K562 (cell line): ENCODE measurements at regions not wholly inside any gene's neighbourhood (a gene's known extent, or its start where the extent isn't known, plus 50 kb on each side); places are given as distances from the start of the nearest gene placed in this dataset.

Source experiments
- ATAC-seq: fragments of 200-7000 bp; cut with Tn5 transposase; 3 replicates; pipeline ENCODE4 v1.9.1; 2020; ENCODE audit warnings: moderate library complexity
- BruUV-seq: library from RNA; stranded (reverse); fragments of 400-500 nt; replicated peaks from 2 replicates; lab custom pipeline; 2021; lab: Mats Ljungman, UMichigan
- CTCF ChIA-PET: fragments of 300-600 bp; formaldehyde crosslinking; extraction: SDS; loops from one replicate; lab custom pipeline; 2021; ENCODE audit warnings: low intra/inter-chr PET ratio; lab: Yijun Ruan, JAX
- POLR2A ChIA-PET: fragments of 300-600, 350-650 bp; sonication (Branson Sonifier 250); formaldehyde crosslinking; extraction: SDS; loops from one replicate; lab custom pipeline; 2021; ENCODE audit warnings: antibody characterized with exemption, inconsistent platforms; lab: Yijun Ruan, JAX
- DNase-seq, 4 experiments: peaks; one replicate each; pipeline versions ENCODE4 v3.0.0 to v3.0.0-alpha.2; 2011 to 2018; ENCODE audit warnings: low spot score in 3 of 4, mixed read lengths in 3 of 4; ENCODE audit errors: extremely low read depth in 1 of 4
- FAIRE-seq: peaks from 2 replicates; lab custom pipeline; 2011; peaks lifted over from hg19 to GRCh38; lab: Jason Lieb, UNC
- H2AFZ ChIP-seq: 2 replicates; pipeline ENCODE4 v1.6.0; 2011; ENCODE audit warnings: low read depth, low read length, control low read depth, inconsistent platforms
- H3K27ac ChIP-seq: fragments of 200-600 bp; 3 replicates; pipeline ENCODE4 v1.8.0; 2011; ENCODE audit warnings: low read depth, mild to moderate bottlenecking, control low read depth, inconsistent platforms, low read length, moderate library complexity, mixed read lengths; ENCODE audit errors: extremely low read depth
- H3K27me3 ChIP-seq, 2 experiments: fragments of 300-600 bp in 1 of 2; 2 replicates in 1 of 2; 3 replicates in 1 of 2; pipeline versions ENCODE4 v1.6.0 to v1.8.0; 2011; ENCODE audit warnings: inconsistent platforms in 2 of 2, low read length in 2 of 2, mild to moderate bottlenecking in 1 of 2, mixed read lengths in 1 of 2, moderate library complexity in 1 of 2; ENCODE audit not compliant: control insufficient read depth in 2 of 2, insufficient read depth in 2 of 2
- H3K36me3 ChIP-seq: fragments of 300-600 bp; 3 replicates; pipeline ENCODE4 v1.8.0; 2011; ENCODE audit warnings: mild to moderate bottlenecking, low read length, inconsistent platforms; ENCODE audit not compliant: control insufficient read depth, insufficient read depth
- H3K4me1 ChIP-seq, 2 experiments: fragments of 200-600 bp in 1 of 2; replicated peaks in 1 of 2; 2 replicates in 1 of 2; 3 replicates in 1 of 2; pipeline versions ENCODE4 v1.5.1 to v1.8.0; 2011; ENCODE audit warnings: inconsistent platforms in 2 of 2, low read length in 2 of 2, mild to moderate bottlenecking in 1 of 2, mixed read lengths in 1 of 2, moderate library complexity in 1 of 2; ENCODE audit not compliant: control insufficient read depth in 2 of 2, insufficient read depth in 2 of 2
- H3K4me2 ChIP-seq: 2 replicates; pipeline ENCODE4 v1.6.1; 2011; ENCODE audit warnings: low read length, control low read depth, inconsistent platforms, mixed read lengths; ENCODE audit not compliant: insufficient read depth
- H3K4me3 ChIP-seq: fragments of 200-600 bp; sonication (generic), shearing (Covaris generic); 2 replicates; pipeline ENCODE4 v1.5.1; 2016; ENCODE audit warnings: control low read depth, inconsistent platforms
- H3K79me2 ChIP-seq: fragments of 200-600 bp; 3 replicates; pipeline ENCODE4 v1.8.0; 2011; ENCODE audit warnings: low read length, inconsistent platforms; ENCODE audit not compliant: control insufficient read depth, insufficient read depth
- H3K9ac ChIP-seq, 2 experiments: 2 replicates each; pipeline versions ENCODE4 v1.6.0 to v1.6.1; 2011; ENCODE audit warnings: low read depth in 2 of 2, low read length in 2 of 2, control low read depth in 1 of 2, inconsistent platforms in 1 of 2, mild to moderate bottlenecking in 1 of 2, mixed read lengths in 1 of 2; ENCODE audit not compliant: insufficient read depth in 1 of 2
- H3K9me1 ChIP-seq: one replicate; pipeline ENCODE4 v1.6.0; 2011; ENCODE audit warnings: inconsistent platforms, mild to moderate bottlenecking, low read length, moderate library complexity; ENCODE audit not compliant: control insufficient read depth, insufficient read depth
- H3K9me3 ChIP-seq: replicated peaks from 2 replicates; pipeline ENCODE4 v1.5.1; 2011; ENCODE audit warnings: low read depth, low read length, inconsistent platforms; ENCODE audit not compliant: control insufficient read depth, insufficient read depth
- H4K20me1 ChIP-seq: replicated peaks from 2 replicates; pipeline ENCODE4 v1.6.1; 2011; ENCODE audit warnings: low read length, inconsistent platforms, mixed read lengths; ENCODE audit not compliant: control insufficient read depth, insufficient read depth
- ASH1L ChIP-seq: fragments of 450-650 bp; IDR thresholded peaks from 2 replicates; pipeline ENCODE4 v1.6.1; 2018; ENCODE audit warnings: borderline replicate concordance, mild to moderate bottlenecking, low read depth; ENCODE audit not compliant: partially characterized antibody
- ESRRB ChIP-seq: fragments of 250-450 bp; sonication (Bioruptor Pico); IDR thresholded peaks from 2 replicates; pipeline ENCODE4 v1.5.0; 2020; ENCODE audit warnings: mild to moderate bottlenecking, moderate library complexity, borderline replicate concordance
- FOXJ3 ChIP-seq: sonication (generic); formaldehyde crosslinking; IDR thresholded peaks from 2 replicates; pipeline ENCODE4 v1.4.0; 2020; ENCODE audit warnings: mild to moderate bottlenecking, missing genetic modification reagents
- RAD51 ChIP-seq: fragments of 450-650 bp; IDR thresholded peaks from 2 replicates; pipeline ENCODE4 v1.7.1; 2016; ENCODE audit warnings: low read depth, mild to moderate bottlenecking, borderline replicate concordance
- ZSCAN32 ChIP-seq: fragments of 450-650 bp; formaldehyde crosslinking; IDR thresholded peaks from 2 replicates; pipeline ENCODE4 v1.4.0; 2020; ENCODE audit warnings: mild to moderate bottlenecking, moderate library complexity
- WGBS: fragments of 100-300 bp; shearing (Covaris generic); methylation state at CpG from one replicate; pipeline ENCODE4 v1.1.6; 2016; ENCODE audit warnings: low coverage, mixed read lengths; ENCODE audit not compliant: insufficient coverage; ENCODE audit errors: missing lambda C conversion rate; 5-methylcytosine and 5-hydroxymethylcytosine counted together
- in situ Hi-C: fragments of 300-500 bp; cut with MboI; formaldehyde crosslinking; loops from 4 replicates; pipeline ENCODE4 v1.15.0; 2018; ENCODE audit warnings: inconsistent platforms, mixed read lengths
- intact Hi-C: fragments of 100-400 bp; cut with micrococcal nuclease; formaldehyde crosslinking; loops from 2 replicates; pipeline ENCODE4 v1.14.2; 2022
- TF ChIP-seq, protein P1 (sequence below): sonication (generic); formaldehyde crosslinking; IDR thresholded peaks from 2 replicates; pipeline ENCODE4 v1.8.1; 2023; ENCODE audit warnings: mild to moderate bottlenecking, missing genetic modification reagents

DNA sequence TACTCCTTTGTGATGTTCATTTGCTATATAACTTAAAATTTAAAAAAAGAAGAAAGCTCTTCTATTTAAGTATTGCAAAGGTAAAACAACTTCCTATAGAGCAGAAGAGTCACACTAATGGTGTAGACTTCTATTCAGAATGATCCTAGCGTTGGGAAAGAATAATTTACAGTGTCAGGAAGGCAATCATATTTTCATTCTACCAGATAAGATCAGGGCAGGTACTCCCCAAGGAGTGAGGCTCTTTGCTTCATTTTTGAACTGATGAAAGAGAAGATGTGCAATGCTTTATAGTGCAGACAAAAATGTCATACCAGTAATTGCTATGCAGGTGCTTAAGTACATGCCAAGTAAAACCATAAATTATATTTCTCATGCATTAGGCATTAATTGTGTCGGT is 1193.0 kb downstream of the PCDH9 start:
- no peak for DNase-seq
- TF ChIP-seq RAD51 (no peak), FOXJ3 (CRISPR knock-in tag) (no peak), ASH1L (no peak), ESRRB (CRISPR knock-in tag) (no peak), ZSCAN32 (CRISPR knock-in tag) (no peak)
- TF ChIP-seq, protein P1, sequence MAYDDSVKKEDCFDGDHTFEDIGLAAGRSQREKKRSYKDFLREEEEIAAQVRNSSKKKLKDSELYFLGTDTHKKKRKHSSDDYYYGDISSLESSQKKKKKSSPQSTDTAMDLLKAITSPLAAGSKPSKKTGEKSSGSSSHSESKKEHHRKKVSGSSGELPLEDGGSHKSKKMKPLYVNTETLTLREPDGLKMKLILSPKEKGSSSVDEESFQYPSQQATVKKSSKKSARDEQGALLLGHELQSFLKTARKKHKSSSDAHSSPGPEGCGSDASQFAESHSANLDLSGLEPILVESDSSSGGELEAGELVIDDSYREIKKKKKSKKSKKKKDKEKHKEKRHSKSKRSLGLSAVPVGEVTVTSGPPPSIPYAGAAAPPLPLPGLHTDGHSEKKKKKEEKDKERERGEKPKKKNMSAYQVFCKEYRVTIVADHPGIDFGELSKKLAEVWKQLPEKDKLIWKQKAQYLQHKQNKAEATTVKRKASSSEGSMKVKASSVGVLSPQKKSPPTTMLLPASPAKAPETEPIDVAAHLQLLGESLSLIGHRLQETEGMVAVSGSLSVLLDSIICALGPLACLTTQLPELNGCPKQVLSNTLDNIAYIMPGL (CRISPR knock-in tag): no peak
- no peak overlapping the region for H3K27ac ChIP-seq
- no peaks in the 10 kb centered on the region for H3K27me3 ChIP-seq
- H3K79me2 ChIP-seq: no peaks in the 10 kb centered on the region
- no peak for ATAC-seq
- no peaks in the 10 kb centered on the region for H3K9me3 ChIP-seq
- H3K4me2 ChIP-seq: no peak overlapping the region
- H3K4me1 ChIP-seq: no peaks in the 10 kb centered on the region; a peak in 2 of 5 replicates
- CTCF ChIA-PET: no interaction called here
- intact Hi-C loops (no loop called here), in situ Hi-C loops (no loop called here)
- H3K9ac ChIP-seq: no peak overlapping the region
- POLR2A ChIA-PET: no interaction called here
- no TSS peak for BruUV-seq
- no peak for FAIRE-seq
- H3K9me1 ChIP-seq: no peaks in the 10 kb centered on the region
- no peaks in the 10 kb centered on the region for H3K36me3 ChIP-seq
- no peaks in the 10 kb centered on the region for H4K20me1 ChIP-seq
- no peak overlapping the region for H2AFZ ChIP-seq
- 21% methylated on average over 2 of the region's 2 CpGs for WGBS
- H3K4me3 ChIP-seq: no peak overlapping the region
